AG09319 (cell line): ENCODE measurements at regions not wholly inside any gene's neighbourhood (a gene's known extent, or its start where the extent isn't known, plus 50 kb on each side); places are given as distances from the start of the nearest gene placed in this dataset.
"Not testable (repeated sequence)": the region's sequence is repeated elsewhere in the genome, so short reads cannot be mapped to it uniquely, and the experiment has no call there.

Experiments used
- DNase-seq: peaks from one replicate; pipeline ENCODE4 v3.0.0-alpha.2; 2010; ENCODE audit warnings: low read depth; ENCODE audit errors: extremely low read depth
- TF ChIP-seq, protein P1 (sequence below): IDR thresholded peaks from 2 replicates; pipeline ENCODE4 v1.5.1; 2011; ENCODE audit warnings: low read depth, mild to moderate bottlenecking, inconsistent platforms, low read length, moderate library complexity

DNA sequence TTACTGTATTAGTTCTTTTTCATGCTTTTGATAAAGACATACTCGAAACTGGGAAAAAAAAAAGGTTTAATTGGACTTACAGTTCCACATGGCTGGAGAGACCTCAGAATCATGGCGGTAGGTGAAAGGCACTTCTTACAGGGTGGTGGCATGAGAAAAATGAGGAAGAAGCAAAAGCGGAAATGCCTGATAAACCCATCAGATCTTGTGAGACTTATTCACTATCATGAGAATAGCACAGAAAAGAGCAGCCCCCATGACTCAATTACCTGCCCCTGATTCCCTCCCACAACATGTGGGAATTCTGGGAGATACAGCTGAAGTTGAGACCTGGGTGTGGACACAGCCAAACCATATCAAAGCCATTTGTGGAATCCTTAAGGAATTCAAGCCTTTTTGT is 1238.9 kb downstream of the ADGRL3 start:
- DNase-seq: no peak
- TF ChIP-seq, protein P1, sequence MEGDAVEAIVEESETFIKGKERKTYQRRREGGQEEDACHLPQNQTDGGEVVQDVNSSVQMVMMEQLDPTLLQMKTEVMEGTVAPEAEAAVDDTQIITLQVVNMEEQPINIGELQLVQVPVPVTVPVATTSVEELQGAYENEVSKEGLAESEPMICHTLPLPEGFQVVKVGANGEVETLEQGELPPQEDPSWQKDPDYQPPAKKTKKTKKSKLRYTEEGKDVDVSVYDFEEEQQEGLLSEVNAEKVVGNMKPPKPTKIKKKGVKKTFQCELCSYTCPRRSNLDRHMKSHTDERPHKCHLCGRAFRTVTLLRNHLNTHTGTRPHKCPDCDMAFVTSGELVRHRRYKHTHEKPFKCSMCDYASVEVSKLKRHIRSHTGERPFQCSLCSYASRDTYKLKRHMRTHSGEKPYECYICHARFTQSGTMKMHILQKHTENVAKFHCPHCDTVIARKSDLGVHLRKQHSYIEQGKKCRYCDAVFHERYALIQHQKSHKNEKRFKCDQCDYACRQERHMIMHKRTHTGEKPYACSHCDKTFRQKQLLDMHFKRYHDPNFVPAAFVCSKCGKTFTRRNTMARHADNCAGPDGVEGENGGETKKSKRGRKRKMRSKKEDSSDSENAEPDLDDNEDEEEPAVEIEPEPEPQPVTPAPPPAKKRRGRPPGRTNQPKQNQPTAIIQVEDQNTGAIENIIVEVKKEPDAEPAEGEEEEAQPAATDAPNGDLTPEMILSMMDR: no peak

DNA sequence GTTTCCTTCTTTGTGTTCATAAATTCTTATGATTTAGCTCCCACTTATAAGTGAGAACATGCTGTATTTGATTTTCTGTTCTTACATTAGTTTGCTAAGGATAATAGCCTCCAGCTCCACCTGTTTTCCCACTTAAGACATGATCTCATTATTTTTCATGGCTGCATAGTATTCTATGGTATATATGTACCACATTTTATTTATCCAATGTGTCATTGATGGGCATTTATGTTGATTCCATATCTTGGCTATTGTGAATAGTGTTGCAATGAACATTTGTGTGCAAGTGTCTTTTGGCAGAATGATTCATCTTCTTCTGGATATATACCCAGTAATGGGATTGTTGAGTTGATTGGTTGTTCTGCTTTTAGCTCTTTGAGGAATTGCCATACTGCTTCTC is 1234.8 kb downstream of the ADGRL3 start:
- TF ChIP-seq, protein P1: no peak
- no peak for DNase-seq

DNA sequence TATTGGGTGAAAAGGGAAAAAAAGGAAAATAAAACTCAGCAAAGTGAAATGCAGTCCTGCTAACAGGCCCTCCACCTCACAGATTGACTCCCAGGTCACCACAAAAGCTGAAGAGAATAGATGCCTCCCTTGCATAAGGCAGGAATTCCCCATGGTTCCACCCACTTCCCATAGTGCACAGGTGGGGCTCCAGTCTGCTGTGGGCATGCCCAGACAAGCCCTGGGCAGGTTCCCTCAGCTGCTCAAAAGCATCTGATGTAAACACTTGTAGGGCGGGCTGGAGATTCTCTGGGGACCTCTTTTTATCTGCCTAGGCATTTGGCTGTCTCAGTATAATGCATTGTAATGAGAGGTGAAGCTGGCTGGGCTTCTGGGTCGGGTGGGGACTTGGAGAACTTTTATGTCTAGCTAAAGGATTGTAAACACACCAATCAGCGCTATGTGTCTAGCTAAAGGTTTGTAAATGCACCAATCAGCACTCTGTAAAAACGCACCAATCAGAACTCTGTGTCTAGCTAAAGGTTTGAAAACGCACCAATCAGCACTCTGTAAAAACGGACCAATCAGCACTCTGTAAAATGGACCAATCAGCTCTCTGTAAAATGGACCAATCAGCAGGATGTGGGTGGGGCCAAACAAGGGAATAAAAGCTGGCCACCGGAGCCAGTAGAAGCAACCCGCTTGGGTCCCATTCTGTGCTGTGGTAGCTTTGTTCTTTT is 1231.5 kb downstream of the ADGRL3 start:
- not testable (repeated sequence) for DNase-seq

DNA sequence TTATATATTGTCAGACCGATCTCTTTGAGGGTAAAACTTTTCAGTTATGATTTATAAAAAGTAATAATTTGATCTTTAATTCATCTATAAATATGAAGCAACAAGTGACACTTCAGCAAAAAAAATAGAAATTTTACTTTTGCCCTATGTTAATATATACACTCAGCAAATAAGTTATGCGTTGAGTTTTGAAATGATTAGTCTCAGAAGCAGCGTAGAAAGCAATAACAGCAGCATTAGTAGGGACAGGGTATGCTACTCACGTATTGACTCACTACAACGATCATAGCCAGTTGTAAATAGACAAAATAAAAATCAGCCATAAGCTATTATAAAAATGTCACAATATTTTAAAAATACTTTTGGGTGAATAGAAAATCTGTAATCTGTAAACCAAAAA is 1229.2 kb downstream of the ADGRL3 start:
- TF ChIP-seq, protein P1: no peak
- DNase-seq: no peak

DNA sequence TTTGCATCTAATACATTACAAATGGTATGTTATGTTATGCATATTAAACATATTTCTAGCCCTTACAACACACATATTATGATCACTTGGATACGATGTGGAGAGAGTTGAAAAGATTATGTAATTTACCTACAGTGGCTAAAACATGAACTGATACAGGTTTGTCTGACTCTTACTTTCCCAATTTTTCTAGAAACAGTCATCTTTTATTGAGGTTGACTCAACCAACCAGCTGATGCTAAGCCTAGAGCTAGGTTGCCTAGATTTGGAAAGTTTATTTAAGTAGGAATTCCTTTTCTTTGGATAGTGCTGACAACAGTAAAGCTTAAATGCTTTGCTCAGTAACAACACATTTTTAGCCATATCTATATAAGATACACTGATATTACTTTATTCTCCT is 1215.1 kb downstream of the ADGRL3 start:
- TF ChIP-seq, protein P1: no peak
- DNase-seq: no peak

DNA sequence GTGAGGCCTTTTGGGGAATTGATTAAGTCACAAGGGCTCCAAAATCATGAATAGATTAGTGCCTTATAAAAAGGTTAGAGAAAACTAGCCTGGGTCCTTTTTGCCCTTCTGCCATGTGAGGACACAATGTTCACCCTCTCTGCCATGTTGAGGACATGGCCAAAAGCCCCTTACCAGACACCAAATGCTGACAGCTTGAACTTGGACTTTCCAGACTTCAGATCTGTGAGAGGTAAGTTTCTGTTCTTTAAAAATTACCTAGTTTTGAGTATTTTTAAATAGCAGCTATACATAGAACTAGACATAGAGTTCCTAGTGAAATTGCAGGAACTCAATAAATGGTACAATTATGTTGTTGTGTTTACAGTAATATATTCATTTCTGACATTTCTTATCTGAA is 1214.4 kb downstream of the ADGRL3 start:
- no peak for DNase-seq
- TF ChIP-seq, protein P1: no peak

DNA sequence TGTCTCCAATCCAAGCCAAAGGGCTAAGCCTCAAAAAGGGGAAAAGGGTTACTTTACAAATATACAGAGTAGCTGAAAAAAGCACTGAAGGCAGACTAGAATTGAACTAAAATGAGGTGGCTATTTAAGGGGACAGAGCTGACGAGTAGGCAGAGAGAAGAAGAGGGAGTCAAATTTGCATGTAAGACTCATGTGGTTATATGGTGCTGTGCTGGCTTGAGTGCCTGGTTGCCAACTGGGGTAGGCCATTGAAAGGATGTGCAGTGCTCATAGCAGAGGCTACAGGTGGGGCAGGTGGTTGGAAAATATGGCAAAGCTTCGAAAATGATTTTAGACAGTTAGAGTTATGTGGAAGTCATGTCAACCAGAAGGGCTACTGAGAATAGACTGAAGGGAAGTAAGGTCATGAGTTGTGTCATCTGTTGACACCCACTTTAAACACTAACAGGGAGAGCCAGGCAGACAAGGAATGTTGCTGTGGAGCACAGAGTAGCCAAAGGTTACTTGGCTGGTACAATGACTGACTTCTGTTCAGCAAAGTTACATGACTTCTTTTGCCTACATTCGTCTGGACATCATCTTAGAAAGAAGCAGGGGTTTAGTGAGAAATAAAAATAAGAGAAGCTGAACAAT is 1210.4 kb downstream of the ADGRL3 start:
- DNase-seq: no peak
- TF ChIP-seq, protein P1: no peak

DNA sequence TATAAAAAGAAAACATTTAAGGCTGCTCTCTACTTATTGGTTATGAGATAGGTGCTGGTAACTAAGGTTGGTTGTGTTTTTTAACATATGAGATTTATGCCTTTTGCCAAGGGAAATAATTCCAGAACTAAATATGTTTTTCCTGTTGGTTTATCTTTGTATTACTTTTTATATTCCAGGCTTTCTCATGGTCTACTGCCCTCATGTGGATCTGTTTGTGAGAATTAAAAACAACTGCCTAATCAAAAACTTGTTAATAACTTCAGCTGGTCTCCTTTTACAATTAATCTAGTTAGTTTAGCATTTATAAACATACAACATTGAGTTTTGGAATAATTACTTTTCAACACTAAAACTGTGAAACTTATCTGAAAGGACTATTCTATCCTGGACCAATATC is 1208.3 kb downstream of the ADGRL3 start:
- DNase-seq: no peak
- TF ChIP-seq, protein P1: no peak
